Astrocyte (in vitro differentiated cells and primary cell): ENCODE measurements at regions not wholly inside any gene's neighbourhood (a gene's known extent, or its start where the extent isn't known, plus 50 kb on each side); places are given as distances from the start of the nearest gene placed in this dataset.

Experiments
- EZH2 ChIP-seq: IDR thresholded peaks from 2 replicates; pipeline ENCODE4 v1.6.1; 2012; ENCODE audit warnings: mild to moderate bottlenecking, low read length, inconsistent platforms; ENCODE audit not compliant: insufficient read depth
- TF ChIP-seq, protein P1 (sequence below): IDR thresholded peaks from 2 replicates; pipeline ENCODE4 v1.5.1; 2011; ENCODE audit warnings: low read depth, mild to moderate bottlenecking, inconsistent platforms, low read length, moderate library complexity; ENCODE audit not compliant: insufficient read depth

DNA sequence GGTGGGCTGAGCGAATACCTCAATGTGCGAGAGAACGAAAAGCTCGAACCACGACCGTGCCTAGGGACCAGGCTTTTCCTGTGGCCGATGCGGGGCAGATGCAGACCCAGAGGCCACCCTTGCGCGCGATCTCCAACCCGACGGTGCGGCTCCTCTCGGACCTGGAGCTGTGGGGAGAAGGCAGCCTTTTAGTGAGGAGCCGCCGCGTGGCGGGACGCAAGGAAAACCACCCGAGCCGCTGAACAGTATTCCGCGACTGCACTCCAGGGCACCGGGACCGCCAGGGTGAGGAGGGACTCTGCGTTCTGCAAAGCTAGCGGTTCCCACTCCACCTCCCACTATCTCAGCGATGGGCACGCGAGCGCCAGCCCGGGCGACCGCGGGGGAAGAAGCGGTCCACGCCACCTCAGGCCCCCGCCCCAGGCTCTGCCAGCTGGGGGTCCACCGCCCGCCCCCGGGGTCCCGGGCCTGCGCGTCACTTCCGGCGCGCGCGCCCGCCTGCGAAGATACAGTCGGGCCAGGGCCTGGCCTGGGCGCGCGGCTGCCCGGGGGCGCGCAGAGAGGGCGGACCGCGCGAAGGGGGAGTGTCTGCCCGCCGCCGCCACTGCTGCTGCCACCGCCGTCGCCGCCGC is 66.5 kb upstream of the PRKACB start:
- TF ChIP-seq, protein P1, sequence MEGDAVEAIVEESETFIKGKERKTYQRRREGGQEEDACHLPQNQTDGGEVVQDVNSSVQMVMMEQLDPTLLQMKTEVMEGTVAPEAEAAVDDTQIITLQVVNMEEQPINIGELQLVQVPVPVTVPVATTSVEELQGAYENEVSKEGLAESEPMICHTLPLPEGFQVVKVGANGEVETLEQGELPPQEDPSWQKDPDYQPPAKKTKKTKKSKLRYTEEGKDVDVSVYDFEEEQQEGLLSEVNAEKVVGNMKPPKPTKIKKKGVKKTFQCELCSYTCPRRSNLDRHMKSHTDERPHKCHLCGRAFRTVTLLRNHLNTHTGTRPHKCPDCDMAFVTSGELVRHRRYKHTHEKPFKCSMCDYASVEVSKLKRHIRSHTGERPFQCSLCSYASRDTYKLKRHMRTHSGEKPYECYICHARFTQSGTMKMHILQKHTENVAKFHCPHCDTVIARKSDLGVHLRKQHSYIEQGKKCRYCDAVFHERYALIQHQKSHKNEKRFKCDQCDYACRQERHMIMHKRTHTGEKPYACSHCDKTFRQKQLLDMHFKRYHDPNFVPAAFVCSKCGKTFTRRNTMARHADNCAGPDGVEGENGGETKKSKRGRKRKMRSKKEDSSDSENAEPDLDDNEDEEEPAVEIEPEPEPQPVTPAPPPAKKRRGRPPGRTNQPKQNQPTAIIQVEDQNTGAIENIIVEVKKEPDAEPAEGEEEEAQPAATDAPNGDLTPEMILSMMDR: no peak
- TF ChIP-seq EZH2: no peak
